ENCODE measurements at regions not wholly inside any gene's neighbourhood (a gene's known extent, or its start where the extent isn't known, plus 50 kb on each side); places are given as distances from the start of the nearest gene placed in this dataset.

GRCh38 chr15:39448409-39448808 lies 132.5 kb upstream of the THBS1 start:
- no peak for TF ChIP-seq POLR2A (IDR thresholded peaks at IDR 0.05; ENCODE audit: low read depth, low read length)
- TF ChIP-seq POLR2AphosphoS5 (IDR thresholded peaks at IDR 0.05; ENCODE audit: low read depth, low read length), result no peak
- TF ChIP-seq TAF1 (IDR thresholded peaks at IDR 0.05; ENCODE audit: low read depth, low read length), result no peak
- TF ChIP-seq SPI1 (IDR thresholded peaks at IDR 0.05; ENCODE audit: low read depth, low read length), result no peak
- no peak for TF ChIP-seq PAX5 (IDR thresholded peaks at IDR 0.05; ENCODE audit: insufficient read depth, low read length, severe bottlenecking)
- TF ChIP-seq POU2F2 (IDR thresholded peaks at IDR 0.05; ENCODE audit: low read depth, low read length), result no peak
